GM12878 (cell line): ENCODE measurements at regions not wholly inside any gene's neighbourhood (a gene's known extent, or its start where the extent isn't known, plus 50 kb on each side); places are given as distances from the start of the nearest gene placed in this dataset.

Source experiments
- ATAC-seq: fragments of 200-7000 bp; cut with Tn5 transposase; 3 replicates; pipeline ENCODE4 v1.9.1; 2020; ENCODE audit warnings: mild to moderate bottlenecking, moderate library complexity
- BruUV-seq: library from RNA; stranded (reverse); fragments of 400-500 nt; replicated peaks from 2 replicates; lab custom pipeline; 2021; lab: Mats Ljungman, UMichigan
- CTCF ChIA-PET: fragments of 300-600 bp; sonication (Branson Sonifier 250); formaldehyde crosslinking; extraction: SDS; loops from one replicate; lab custom pipeline; 2021; ENCODE audit warnings: inconsistent platforms; lab: Yijun Ruan, JAX
- POLR2A ChIA-PET: fragments of 350-600 bp; formaldehyde crosslinking; extraction: SDS; loops from one replicate; lab custom pipeline; 2021; ENCODE audit warnings: inconsistent platforms; lab: Charles Lee
- RAD21 ChIA-PET: fragments of 300-600 bp; sonication (Branson Sonifier 250); formaldehyde crosslinking; loops from one replicate; lab custom pipeline; 2023; ENCODE audit warnings: antibody characterized with exemption; ENCODE audit not compliant: unreplicated experiment; lab: Charles Lee
- SMC1A ChIA-PET: fragments of 300-600 bp; sonication (Branson Sonifier 250); formaldehyde crosslinking; loops from one replicate; lab custom pipeline; 2023; ENCODE audit not compliant: unreplicated experiment, uncharacterized antibody; lab: Charles Lee
- DNase-seq: peaks from one replicate; pipeline ENCODE4 v3.0.0-alpha.2; 2011; ENCODE audit warnings: low read depth, low spot score
- FAIRE-seq: peaks from 3 replicates; lab custom pipeline; 2011; peaks lifted over from hg19 to GRCh38; lab: Jason Lieb, UNC
- H2AFZ ChIP-seq: 2 replicates; pipeline ENCODE4 v1.6.0; 2011; ENCODE audit warnings: low read depth, low read length, control low read depth; ENCODE audit not compliant: control insufficient read depth
- H3K27ac ChIP-seq: 2 replicates; pipeline ENCODE4 v1.5.1; 2011; ENCODE audit warnings: control low read depth; ENCODE audit not compliant: control insufficient read depth, insufficient read depth
- H3K27me3 ChIP-seq, 2 experiments: replicated peaks in 1 of 2; 2 replicates each; pipeline versions ENCODE4 v1.6.0 to v1.6.1; 2011; ENCODE audit warnings: low read length in 1 of 2; ENCODE audit not compliant: control insufficient read depth in 2 of 2, insufficient read depth in 2 of 2
- H3K36me3 ChIP-seq, 2 experiments: 2 replicates each; pipeline ENCODE4 v1.5.1; 2011; ENCODE audit warnings: low read length in 1 of 2; ENCODE audit not compliant: control insufficient read depth in 2 of 2, insufficient read depth in 2 of 2
- H3K4me1 ChIP-seq: 2 replicates; pipeline ENCODE4 v1.6.1; 2011; ENCODE audit warnings: mild to moderate bottlenecking, low read length, moderate library complexity, mixed read lengths; ENCODE audit not compliant: control insufficient read depth, insufficient read depth
- H3K4me2 ChIP-seq: 2 replicates; pipeline ENCODE4 v1.6.0; 2011; ENCODE audit warnings: control low read depth; ENCODE audit not compliant: control insufficient read depth, insufficient read depth
- H3K4me3 ChIP-seq: fragments of 200-600 bp; sonication (generic); 2 replicates; pipeline ENCODE4 v1.5.1; 2016
- H3K79me2 ChIP-seq: 2 replicates; pipeline ENCODE4 v1.6.0; 2011; ENCODE audit warnings: low read length; ENCODE audit not compliant: control insufficient read depth, insufficient read depth
- H3K9ac ChIP-seq: 2 replicates; pipeline ENCODE4 v1.8.0; 2011; ENCODE audit warnings: low read length, control low read depth, mixed read lengths; ENCODE audit not compliant: control insufficient read depth, insufficient read depth
- H3K9me3 ChIP-seq: replicated peaks from 3 replicates; pipeline ENCODE4 v1.5.1; 2011; ENCODE audit warnings: mild to moderate bottlenecking, low read length; ENCODE audit not compliant: control insufficient read depth, insufficient read depth
- H4K20me1 ChIP-seq: 2 replicates; pipeline ENCODE4 v1.6.0; 2011; ENCODE audit not compliant: control insufficient read depth, insufficient read depth
- PAX5 ChIP-seq: IDR thresholded peaks from 2 replicates; pipeline ENCODE4 v1.6.1; 2011; ENCODE audit warnings: low read depth, low read length, borderline replicate concordance
- POLR2A ChIP-seq: IDR thresholded peaks from 2 replicates; pipeline ENCODE4 v1.6.1; 2011; ENCODE audit warnings: low read depth, mild to moderate bottlenecking, low read length
- POLR2AphosphoS2 ChIP-seq: IDR thresholded peaks from 2 replicates; pipeline ENCODE4 v1.6.1; 2011; ENCODE audit warnings: low read depth, mild to moderate bottlenecking, low read length, improper control_type of control experiment, moderate library complexity
- SMC3 ChIP-seq: IDR thresholded peaks from 2 replicates; pipeline ENCODE4 v1.6.1; 2011; ENCODE audit warnings: low read length, improper control_type of control experiment, borderline replicate concordance
- SREBF2 ChIP-seq: IDR thresholded peaks from 2 replicates; pipeline ENCODE4 v1.6.1; 2012; ENCODE audit warnings: mild to moderate bottlenecking, low read length
- TCF3 ChIP-seq: IDR thresholded peaks from 2 replicates; pipeline ENCODE4 v1.6.1; 2012; ENCODE audit warnings: low read depth, mild to moderate bottlenecking, low read length, borderline replicate concordance; ENCODE audit not compliant: insufficient read depth
- WGBS: methylation state at CpG from one replicate; pipeline ENCODE4 v1.1.6; 2016; ENCODE audit warnings: low lambda C conversion rate; ENCODE audit not compliant: insufficient replicate concordance, insufficient coverage; ENCODE audit errors: missing lambda C conversion rate; 5-methylcytosine and 5-hydroxymethylcytosine counted together
- in situ Hi-C: fragments of 300-500 bp; cut with MboI; formaldehyde crosslinking; loops from 9 replicates; pipeline ENCODE4 v1.14.3; 2018; ENCODE audit warnings: mixed read lengths
- intact Hi-C: fragments of 100-400 bp; cut with micrococcal nuclease; formaldehyde crosslinking; loops from one replicate; pipeline ENCODE4 v1.14.2; 2022; ENCODE audit not compliant: unreplicated experiment
- TF ChIP-seq, protein P1 (sequence below): IDR thresholded peaks from 2 replicates; pipeline ENCODE4 v1.6.1; 2011; ENCODE audit warnings: borderline replicate concordance, low read depth, mild to moderate bottlenecking, moderate library complexity, low read length; ENCODE audit not compliant: insufficient read depth, poor library complexity, severe bottlenecking
- TF ChIP-seq, protein P2 (sequence below): IDR thresholded peaks from 2 replicates; pipeline ENCODE4 v1.6.1; 2012; ENCODE audit warnings: improper control_type of control experiment, low read depth, low read length; ENCODE audit not compliant: insufficient replicate concordance

DNA sequence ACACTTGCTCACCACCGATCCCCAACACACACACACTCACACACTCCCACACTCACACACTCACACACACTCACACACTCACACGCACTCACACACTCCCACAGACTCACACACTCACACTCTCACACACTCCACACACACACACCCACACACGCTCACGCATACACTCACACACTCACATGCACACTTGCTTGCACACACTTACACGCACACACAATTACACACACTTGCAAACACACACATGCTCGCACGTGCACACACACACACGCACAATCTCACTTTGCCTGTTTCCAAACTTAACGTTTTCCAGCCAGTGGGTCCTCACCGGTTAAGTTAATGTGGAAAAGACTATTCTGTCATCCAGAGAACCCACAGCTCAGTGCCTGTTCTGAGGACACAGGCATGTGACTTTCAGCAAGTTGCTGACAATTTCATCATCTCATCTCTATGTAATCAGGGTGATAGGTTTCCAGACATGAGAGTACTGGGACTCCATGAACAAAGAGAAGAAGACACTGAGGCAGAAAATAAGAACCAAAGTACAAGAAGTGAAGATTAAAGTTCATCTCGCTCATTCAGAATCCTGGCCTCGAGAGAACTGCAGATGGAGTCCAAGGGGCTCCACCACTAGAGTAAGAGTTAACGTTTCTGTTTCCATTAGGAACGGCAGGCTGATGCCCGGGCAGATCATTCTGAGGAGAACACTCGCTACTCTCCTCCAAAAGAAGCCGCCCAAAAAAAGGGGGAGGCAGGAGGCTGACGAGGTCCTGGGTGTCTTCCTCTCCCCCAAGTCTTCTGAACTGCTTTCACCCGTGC, 153.2 kb upstream of the FRG1 start:
- H3K4me1 ChIP-seq = no peaks in the 10 kb centered on the region
- ATAC-seq (no peak), DNase-seq (no peak), FAIRE-seq (no peak)
- no peak overlapping the region for H3K4me3 ChIP-seq
- H4K20me1 ChIP-seq = no peaks in the 10 kb centered on the region
- in situ Hi-C loops = no loop called here
- no peaks in the 10 kb centered on the region for H3K79me2 ChIP-seq
- no peaks in the 10 kb centered on the region; the same call in 2 of the 3 replicates for H3K9me3 ChIP-seq
- no peak overlapping the region for H3K4me2 ChIP-seq
- TF ChIP-seq, protein P1, sequence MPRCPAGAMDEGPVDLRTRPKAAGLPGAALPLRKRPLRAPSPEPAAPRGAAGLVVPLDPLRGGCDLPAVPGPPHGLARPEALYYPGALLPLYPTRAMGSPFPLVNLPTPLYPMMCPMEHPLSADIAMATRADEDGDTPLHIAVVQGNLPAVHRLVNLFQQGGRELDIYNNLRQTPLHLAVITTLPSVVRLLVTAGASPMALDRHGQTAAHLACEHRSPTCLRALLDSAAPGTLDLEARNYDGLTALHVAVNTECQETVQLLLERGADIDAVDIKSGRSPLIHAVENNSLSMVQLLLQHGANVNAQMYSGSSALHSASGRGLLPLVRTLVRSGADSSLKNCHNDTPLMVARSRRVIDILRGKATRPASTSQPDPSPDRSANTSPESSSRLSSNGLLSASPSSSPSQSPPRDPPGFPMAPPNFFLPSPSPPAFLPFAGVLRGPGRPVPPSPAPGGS = peak; percentile 95
- TF ChIP-seq SREBF2 = no peak
- no peak overlapping the region for H3K27ac ChIP-seq
- H3K27me3 ChIP-seq = no peaks in the 10 kb centered on the region
- SMC1A ChIA-PET = no interaction called here
- intact Hi-C loops = no loop called here
- WGBS = 38% methylated on average over 19 of the region's 19 CpGs
- BruUV-seq = no TSS peak
- CTCF ChIA-PET = no interaction called here
- no peak overlapping the region for H2AFZ ChIP-seq
- POLR2A ChIA-PET = no interaction called here
- H3K9ac ChIP-seq = no peak overlapping the region
- H3K36me3 ChIP-seq = no peaks in the 10 kb centered on the region
- RAD21 ChIA-PET = no interaction called here

DNA sequence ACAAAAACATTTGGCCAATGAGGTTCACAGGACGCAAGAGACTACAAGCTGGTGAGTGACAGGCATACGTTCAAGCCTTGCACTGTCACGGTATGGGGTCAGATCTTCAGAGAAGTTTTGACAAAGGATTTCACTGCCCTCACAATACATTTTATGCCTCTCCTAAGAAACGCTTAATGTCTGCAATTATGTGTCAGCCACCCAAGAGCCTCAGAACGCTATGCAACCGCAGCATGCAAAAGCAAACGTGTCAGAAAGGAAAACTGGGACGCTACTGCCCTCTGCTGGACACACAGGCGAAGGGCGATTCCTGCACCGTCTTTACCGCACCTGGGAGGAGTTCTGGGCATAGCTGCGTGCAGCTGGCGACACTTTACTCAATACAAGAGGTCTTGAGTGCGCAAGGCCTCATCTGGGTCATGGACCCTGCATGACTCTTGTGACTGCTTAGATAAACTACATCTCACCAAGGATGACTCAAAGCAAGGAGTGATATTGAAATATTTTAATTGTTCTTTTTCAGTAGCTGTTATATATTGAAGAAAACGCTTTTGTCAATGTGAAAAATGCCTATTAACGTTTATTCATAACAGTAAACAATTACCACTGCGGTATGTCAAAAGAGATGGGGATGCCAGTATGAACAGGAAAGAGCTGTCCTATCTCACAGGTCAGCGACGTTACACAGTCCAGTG, 147.6 kb upstream of the FRG1 start:
- intact Hi-C loops (no loop called here), in situ Hi-C loops (no loop called here)
- no TSS peak for BruUV-seq
- Histone ChIP-seq H3K27me3 (no peaks in the 10 kb centered on the region), H3K4me3 (no peak overlapping the region), H4K20me1 (no peaks in the 10 kb centered on the region), H3K9ac (no peak overlapping the region), H3K27ac (no peak overlapping the region), H3K79me2 (no peaks in the 10 kb centered on the region), H2AFZ (no peak overlapping the region), H3K4me1 (no peaks in the 10 kb centered on the region), H3K4me2 (no peak overlapping the region), H3K9me3 (no peaks in the 10 kb centered on the region; the same call in 2 of the 3 replicates), H3K36me3 (no peaks in the 10 kb centered on the region)
- RAD21 ChIA-PET = interaction anchor here (0.9 to 1.0 kb wide), 2 partner anchors 14 to 113 kb away, joined by 3 read pairs; no protein-coding TSS in a partner anchor
- peak; percentile 89 for ATAC-seq
- CTCF ChIA-PET = interaction anchor here (0.6 to 4.6 kb wide), 11 partner anchors 9 to 217 kb away, joined by 3 to 19 read pairs (median 3); no protein-coding TSS in a partner anchor
- no peak for DNase-seq
- POLR2A ChIA-PET = no interaction called here
- 10% methylated on average over 20 of the region's 20 CpGs for whole genome bisulfite sequencing
- SMC1A ChIA-PET = interaction anchor here (0.9 to 2.1 kb wide), 2 partner anchors 9 to 112 kb away, joined by 4 to 5 read pairs; no protein-coding TSS in a partner anchor
- peak; percentile 85 for FAIRE-seq
- TF ChIP-seq POLR2AphosphoS2 = no peak
- TF ChIP-seq, protein P2, sequence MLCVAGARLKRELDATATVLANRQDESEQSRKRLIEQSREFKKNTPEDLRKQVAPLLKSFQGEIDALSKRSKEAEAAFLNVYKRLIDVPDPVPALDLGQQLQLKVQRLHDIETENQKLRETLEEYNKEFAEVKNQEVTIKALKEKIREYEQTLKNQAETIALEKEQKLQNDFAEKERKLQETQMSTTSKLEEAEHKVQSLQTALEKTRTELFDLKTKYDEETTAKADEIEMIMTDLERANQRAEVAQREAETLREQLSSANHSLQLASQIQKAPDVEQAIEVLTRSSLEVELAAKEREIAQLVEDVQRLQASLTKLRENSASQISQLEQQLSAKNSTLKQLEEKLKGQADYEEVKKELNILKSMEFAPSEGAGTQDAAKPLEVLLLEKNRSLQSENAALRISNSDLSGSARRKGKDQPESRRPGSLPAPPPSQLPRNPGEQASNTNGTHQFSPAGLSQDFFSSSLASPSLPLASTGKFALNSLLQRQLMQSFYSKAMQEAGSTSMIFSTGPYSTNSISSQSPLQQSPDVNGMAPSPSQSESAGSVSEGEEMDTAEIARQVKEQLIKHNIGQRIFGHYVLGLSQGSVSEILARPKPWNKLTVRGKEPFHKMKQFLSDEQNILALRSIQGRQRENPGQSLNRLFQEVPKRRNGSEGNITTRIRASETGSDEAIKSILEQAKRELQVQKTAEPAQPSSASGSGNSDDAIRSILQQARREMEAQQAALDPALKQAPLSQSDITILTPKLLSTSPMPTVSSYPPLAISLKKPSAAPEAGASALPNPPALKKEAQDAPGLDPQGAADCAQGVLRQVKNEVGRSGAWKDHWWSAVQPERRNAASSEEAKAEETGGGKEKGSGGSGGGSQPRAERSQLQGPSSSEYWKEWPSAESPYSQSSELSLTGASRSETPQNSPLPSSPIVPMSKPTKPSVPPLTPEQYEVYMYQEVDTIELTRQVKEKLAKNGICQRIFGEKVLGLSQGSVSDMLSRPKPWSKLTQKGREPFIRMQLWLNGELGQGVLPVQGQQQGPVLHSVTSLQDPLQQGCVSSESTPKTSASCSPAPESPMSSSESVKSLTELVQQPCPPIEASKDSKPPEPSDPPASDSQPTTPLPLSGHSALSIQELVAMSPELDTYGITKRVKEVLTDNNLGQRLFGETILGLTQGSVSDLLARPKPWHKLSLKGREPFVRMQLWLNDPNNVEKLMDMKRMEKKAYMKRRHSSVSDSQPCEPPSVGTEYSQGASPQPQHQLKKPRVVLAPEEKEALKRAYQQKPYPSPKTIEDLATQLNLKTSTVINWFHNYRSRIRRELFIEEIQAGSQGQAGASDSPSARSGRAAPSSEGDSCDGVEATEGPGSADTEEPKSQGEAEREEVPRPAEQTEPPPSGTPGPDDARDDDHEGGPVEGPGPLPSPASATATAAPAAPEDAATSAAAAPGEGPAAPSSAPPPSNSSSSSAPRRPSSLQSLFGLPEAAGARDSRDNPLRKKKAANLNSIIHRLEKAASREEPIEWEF = no peak
- TF ChIP-seq PAX5 = no peak
- no peak for TF ChIP-seq POLR2A
- no peak for TF ChIP-seq TCF3
- peak; percentile 46; the same call in 1 of the 2 replicates for TF ChIP-seq SMC3
